NCI-H69 (cell line): ENCODE measurements at regions not wholly inside any gene's neighbourhood (a gene's known extent, or its start where the extent isn't known, plus 50 kb on each side); places are given as distances from the start of the nearest gene placed in this dataset.
"Not testable (repeated sequence)": the region's sequence is repeated elsewhere in the genome, so short reads cannot be mapped to it uniquely, and the experiment has no call there.

ENCODE experiments used
- DNase-seq: peaks from one replicate; lab custom pipeline; 2025; lab: John Stamatoyannopoulos, UW

DNA sequence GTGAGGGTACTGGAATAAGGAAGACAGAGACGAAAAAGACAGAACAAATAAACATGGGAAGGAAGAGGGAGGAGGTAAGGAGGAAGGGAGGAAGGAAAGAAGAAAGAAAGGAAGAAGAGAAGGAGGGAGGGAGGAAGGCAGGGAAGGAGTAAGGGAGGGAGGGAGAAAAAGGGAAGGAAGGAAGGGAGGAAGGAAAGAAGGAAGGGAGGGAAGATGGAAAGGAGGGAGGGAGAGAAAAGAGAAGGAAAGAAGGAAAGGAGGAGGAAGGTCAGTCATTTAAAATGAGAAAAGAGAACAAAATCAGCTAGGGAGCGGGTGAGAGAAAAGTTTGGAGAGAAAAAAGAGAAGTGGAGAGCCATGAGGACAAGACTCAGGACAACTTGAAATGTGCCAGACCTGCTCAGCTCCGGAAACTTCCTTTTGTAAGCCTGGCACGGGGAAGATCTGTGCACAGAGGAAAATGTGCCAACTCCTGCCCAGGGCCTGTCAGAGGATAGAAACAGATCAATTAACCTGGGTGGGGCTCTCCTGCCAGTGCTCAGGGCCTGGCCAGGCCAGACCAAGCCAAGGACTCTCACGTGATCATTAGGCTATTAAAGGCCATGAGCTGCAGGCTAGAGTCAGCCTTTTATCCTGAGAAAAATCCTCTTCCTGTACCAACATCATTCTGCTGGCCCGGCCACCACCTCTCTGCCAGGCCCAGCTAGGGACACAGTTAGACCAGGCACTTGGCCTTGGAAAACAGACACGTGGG is 50.1 kb upstream of the BCL6 start:
- no peak for DNase-seq

DNA sequence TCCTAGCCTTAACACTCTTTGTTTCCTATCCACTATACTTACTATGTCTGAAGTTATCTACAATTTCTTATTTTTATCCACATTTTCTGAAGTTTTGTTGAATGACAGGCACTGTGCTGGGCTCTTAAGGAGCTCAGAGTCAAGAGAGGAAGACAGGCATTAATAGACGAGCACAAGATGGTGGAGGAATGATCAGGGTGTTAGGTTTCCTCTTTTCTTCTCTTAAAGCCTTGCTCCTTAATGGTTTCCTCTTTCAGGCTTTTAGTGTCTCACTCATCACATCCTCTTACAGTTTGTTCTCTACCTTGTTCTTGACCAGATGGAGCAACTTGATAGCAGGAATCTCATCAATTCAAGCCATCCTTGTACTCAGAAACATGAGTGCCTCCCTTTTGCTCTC is 52.9 kb upstream of the BCL6 start:
- DNase-seq, result peak; percentile 4

DNA sequence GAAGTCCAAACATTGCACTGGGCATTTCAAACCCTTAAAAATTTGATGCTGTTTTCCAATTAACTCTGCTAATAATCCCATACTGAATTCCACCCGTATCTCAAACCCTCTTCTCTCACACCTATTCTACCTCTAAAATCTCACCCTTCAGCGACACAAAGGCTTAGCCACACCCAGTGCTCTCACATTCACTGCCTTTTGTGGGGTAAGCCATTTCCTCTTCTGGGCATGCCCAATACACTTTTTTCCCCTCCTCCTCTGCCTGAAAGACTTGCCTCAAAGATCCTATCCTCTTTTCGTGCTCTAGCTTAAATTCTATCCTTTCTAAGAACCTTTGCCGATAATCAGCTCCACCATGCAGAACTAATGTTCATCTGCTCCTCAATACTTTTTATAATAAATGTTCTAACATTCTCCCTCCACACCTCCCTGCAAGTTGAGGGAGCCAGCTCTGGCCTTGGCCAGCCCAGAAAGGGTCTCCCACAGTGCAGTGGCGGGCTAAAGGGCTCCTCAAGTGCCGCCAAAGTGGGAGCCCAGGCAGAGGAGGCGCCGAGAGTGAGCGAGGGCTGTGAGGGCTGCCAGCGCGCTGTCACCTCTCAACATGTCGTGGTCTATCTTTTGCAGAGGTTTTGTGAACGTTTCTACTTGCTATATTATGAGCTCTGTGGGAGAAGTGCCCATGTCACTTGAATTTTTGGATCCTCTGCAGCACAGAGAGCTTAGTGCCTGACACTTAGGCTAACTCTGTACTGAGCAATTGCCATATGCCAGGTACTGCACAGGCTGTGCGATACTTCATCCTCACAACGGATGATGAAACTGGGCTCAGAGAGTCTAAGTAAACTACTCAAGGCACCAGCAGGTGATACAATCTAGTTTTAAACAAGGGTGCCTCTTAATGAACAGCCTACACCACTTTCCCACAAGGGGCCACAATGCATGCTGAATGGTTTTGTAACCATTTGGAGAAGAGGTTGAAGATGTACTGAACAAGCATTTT is 53.6 kb upstream of the BCL6 start:
- no peak for DNase-seq

DNA sequence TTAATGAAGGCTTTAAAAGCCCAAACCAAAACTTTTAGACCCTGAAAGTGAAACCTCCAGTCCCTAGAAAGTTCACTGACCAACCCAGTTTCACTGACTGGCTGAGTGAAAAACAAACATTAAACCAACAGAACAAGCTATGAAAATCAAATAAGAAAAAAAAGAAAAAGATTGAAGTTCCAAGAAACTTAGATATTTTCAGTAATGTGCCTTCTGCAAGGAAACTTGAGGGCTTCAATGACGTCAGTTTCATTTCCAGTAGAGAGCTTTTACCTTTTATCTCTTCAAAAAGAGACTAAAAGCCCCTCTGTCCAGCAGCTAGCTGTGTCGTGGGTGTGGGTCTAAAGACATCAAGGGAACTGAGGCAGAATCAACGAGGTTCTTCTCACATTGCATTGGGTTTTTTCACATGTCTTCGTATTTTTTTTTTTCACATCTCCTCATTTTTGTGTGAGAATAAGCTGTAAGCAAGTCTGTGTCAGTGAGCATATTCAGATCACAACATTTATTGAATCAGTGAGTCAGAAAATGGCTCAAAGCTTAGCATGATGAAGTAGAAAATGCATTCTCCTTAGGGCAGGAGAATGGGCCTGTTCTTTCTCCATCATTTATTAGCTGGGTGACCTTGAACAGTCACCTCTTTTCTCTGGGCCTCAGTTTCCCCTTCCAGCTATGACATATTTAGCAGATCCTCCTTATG is 54.8 kb upstream of the BCL6 start:
- DNase-seq, result no peak

DNA sequence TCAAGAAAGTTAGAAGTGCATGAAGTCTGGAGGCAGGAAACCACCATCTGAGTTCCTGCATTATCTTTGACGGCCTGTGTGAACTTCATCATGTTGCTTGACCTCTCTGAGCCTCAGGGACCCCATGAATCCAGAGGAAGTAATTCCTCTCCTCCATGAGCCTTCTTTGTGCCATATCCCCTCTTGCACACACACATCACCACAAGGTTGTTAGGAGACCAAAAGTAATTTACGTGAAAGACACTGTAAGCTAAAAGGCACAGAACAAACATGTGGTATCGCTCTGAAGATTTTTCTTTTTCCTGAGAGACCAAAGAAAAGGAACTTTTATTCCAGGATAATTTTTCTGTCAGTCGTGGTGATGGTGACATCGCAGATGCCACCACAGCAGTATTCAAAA is 55.9 kb upstream of the BCL6 start:
- DNase-seq, result no peak

- no peak for DNase-seq
These were observed 57.1 kb upstream of the BCL6 start for GRCh38 chr3:187802203-187802927.

DNA sequence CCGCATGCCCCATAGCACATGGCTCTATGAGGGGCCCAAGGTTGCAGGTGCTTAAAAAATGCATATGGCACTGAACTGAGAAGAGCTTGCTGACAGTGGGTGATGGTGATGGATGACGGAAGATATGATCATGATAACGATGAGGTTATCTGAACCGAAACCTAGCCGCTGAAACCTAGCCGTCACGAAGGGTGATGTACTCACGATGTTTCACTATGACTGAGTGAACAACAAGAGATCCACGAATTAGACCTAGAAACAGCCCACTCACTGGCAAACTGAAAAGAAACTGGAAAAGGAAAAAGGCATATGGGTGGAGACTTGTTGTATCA is 57.6 kb upstream of the BCL6 start:
- no peak for DNase-seq

- DNase-seq, result no peak
These were observed 59.0 kb upstream of the BCL6 start for GRCh38 chr3:187804120-187804744.

DNA sequence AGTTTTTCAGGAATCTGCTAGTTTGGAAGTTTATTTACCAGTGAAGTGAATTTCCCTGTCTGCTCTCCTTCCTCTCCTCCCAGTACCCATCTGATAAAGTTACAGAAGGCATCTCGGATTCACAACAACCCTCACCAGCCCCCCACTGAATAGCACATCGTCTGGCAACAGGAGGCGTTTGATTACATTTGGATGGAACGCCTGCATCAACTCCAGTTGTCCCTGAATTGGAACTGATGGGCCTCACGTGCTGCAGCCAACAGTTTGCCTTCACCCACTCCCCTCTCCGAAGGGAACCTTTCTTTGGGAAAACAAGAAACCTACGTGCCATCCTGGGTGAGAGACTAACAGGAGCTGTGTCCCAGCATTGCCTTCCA is 59.5 kb upstream of the BCL6 start:
- no peak for DNase-seq

DNA sequence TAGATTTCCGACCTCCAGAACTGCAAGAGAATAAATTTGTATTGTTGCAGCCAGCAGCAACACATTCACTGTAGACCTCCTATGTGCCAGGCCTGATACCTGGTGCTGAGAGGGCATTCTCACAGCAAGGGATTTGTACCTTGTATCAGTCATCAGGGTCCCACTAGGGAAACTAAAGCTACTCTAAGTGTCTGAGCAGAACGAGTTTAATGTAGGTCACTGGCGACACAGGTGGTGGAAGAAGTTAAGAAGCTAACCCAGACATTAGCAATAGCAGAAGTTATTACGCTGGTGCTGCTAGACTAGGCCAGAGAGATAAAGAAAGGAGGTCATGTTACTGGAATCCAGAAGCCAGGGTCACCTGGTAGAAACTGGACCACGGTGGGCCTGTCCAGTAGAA is 60.5 kb upstream of the BCL6 start:
- DNase-seq, result no peak

DNA sequence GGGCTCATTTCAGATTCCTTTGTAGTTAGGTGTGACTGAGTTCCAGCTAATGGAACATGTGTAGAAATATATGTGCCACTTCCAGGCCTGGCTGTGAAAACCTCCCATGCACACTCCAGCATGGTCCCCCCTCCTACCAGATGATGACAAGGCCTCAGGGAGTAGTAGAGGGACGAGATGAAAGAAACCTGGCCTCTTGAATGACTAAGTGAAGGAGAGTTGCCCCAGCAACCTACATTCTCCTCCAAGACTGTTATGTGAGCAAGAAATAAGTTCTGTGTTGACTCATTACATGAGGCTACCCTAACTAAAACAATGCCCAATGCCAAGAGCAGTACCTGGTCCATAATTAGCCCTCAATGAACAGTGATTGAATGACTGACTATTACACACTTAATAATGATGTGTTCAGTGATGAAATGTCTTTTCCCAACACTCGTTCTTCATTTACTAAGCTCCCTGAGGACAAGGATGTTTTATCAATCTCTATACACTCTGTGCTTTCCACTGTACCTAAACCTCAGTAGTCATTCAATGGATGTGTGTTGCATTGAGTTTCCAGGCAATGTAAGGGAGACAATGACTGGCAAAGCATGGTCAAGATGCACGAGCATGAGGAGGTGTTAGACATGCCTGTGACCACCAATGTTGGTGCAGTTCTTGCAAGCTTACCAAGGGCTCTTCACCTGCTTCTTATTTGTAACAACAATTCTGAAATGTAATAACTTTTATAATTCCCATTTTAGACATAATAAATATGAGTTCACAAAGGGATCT is 62.0 kb upstream of the BCL6 start:
- no peak for DNase-seq

GRCh38 chr3:187808527-187808895 is 63.2 kb upstream of the BCL6 start:
- DNase-seq, result no peak

GRCh38 chr3:187809612-187809991 is 64.3 kb upstream of the BCL6 start:
- DNase-seq, result no peak

DNA sequence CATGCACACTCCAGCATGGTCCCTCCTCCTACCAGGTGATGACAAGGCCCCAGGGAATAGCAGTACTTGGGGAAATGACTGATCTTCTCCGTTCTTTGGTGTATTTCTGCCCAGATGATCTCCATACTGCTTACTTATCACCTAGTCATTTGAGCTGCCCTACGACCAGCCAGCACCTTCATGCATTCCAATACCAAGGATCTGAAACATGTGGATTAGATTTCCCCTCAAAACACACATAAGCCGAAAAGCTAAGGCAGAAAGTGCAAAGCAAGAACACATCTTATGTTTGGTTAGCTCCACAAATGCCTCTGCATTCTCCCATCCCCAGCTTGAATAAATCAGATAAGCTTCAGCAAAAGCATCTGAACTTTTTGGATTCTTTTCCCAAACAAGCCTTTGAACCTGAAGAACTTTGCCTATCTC is 64.8 kb upstream of the BCL6 start:
- DNase-seq, result no peak

- DNase-seq, result no peak
These were observed 66.5 kb upstream of the BCL6 start for GRCh38 chr3:187811585-187812250.

DNA sequence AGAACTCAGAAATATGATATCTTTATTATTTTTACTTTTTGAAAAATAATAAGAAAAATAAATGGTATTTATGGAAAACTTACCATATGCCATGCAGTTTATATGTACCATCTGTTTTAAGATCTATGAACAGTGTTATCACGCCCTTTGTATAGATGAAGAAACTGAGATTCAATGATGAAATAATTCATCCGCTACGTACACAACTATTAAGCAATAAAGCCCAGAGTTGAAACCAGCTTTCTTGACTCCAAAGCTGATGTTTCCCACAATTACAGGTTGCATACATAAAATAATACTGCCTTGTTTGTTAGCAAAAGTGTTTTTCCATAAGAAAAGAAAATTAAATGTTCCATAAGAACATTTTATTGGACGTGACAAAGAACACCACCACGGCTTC is 67.2 kb upstream of the BCL6 start:
- no peak for DNase-seq

- no peak for DNase-seq
These were observed 67.9 kb upstream of the BCL6 start for GRCh38 chr3:187813198-187813597.

GRCh38 chr3:187817766-187818165 is 72.5 kb upstream of the BCL6 start:
- DNase-seq, result not testable (repeated sequence)

- DNase-seq, result no peak
These were observed 76.5 kb upstream of the BCL6 start for GRCh38 chr3:187821616-187822317.

DNA sequence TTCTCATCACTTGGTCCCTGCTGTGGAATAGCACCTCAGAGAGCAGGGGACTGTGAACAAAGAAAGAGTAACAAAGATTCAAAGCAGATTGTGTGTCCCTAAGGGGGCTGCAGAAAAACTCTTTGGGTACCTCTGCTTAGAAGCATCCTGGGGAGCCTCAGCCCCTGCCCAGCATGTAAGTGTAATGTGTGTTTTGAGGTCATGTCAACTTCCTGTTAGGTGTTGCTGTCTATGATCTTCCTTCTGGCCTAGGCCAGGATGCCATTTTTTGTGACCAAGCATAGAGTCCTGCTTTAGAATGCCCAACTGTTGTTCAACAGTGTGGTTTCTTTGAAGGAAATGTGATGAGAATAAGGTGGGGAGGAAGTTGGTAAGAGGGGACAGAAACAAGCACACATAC is 77.1 kb upstream of the BCL6 start:
- DNase-seq, result no peak
